Liver (tissue), 8 donors: ENCODE measurements at regions not wholly inside any gene's neighbourhood (a gene's known extent, or its start where the extent isn't known, plus 50 kb on each side); places are given as distances from the start of the nearest gene placed in this dataset.

ENCODE experiments used
- DNase-seq: peaks from one replicate; pipeline ENCODE4 v3.0.0-alpha.2; 2017; ENCODE audit warnings: low spot score
- H3K27ac ChIP-seq, 2 donors: one replicate each; pipeline ENCODE4 v1.7.0; 2013; ENCODE audit warnings: inconsistent platforms in 2 of 2, low read length in 2 of 2, control low read depth in 1 of 2, low read depth in 1 of 2, mild to moderate bottlenecking in 1 of 2
- H3K27me3 ChIP-seq, 4 donors: one replicate each; pipeline versions ENCODE4 v1.6.1 to v1.7.0; 2013; ENCODE audit warnings: low read length in 3 of 4, inconsistent platforms in 1 of 4, mild to moderate bottlenecking in 1 of 4, moderate library complexity in 1 of 4; ENCODE audit not compliant: control insufficient read depth in 4 of 4, insufficient read depth in 4 of 4
- H3K36me3 ChIP-seq, 4 donors: one replicate each; pipeline versions ENCODE4 v1.6.1 to v1.7.0; 2013; ENCODE audit warnings: low read length in 3 of 4, mild to moderate bottlenecking in 3 of 4, low read depth in 1 of 4, moderate library complexity in 1 of 4; ENCODE audit not compliant: control insufficient read depth in 4 of 4, insufficient read depth in 3 of 4
- H3K4me1 ChIP-seq, 4 donors: one replicate each; pipeline versions ENCODE4 v1.6.1 to v1.7.0; 2013; ENCODE audit warnings: low read length in 3 of 4, mild to moderate bottlenecking in 3 of 4, moderate library complexity in 1 of 4; ENCODE audit not compliant: control insufficient read depth in 4 of 4, insufficient read depth in 4 of 4
- H3K4me3 ChIP-seq, 3 donors: one replicate each; pipeline versions ENCODE4 v1.6.1 to v1.7.0; 2013; ENCODE audit warnings: low read length in 3 of 3, control low read depth in 1 of 3, low read depth in 1 of 3, mild to moderate bottlenecking in 1 of 3
- H3K9ac ChIP-seq, 2 donors: one replicate each; pipeline ENCODE4 v1.7.0; 2013; ENCODE audit warnings: low read length in 2 of 2, mild to moderate bottlenecking in 2 of 2, moderate library complexity in 2 of 2, control low read depth in 1 of 2, low read depth in 1 of 2
- H3K9me3 ChIP-seq, 4 donors: one replicate each; pipeline versions ENCODE4 v1.6.1 to v1.7.0; 2013; ENCODE audit warnings: low read length in 3 of 4; ENCODE audit not compliant: control insufficient read depth in 4 of 4
- EGR1 ChIP-seq, 2 donors: IDR thresholded peaks; 2 replicates each; pipeline ENCODE4 v1.6.1; 2016 to 2018; ENCODE audit warnings: antibody characterized with exemption in 2 of 2, low read depth in 2 of 2
- FOXA2 ChIP-seq: IDR thresholded peaks from 2 replicates; pipeline ENCODE4 v1.6.1; 2016; ENCODE audit warnings: antibody characterized with exemption
- HNF4A ChIP-seq, 2 donors: conservative IDR thresholded peaks; 2 replicates each; pipeline ENCODE4 v1.6.1; 2016; ENCODE audit warnings: antibody characterized with exemption in 2 of 2, mild to moderate bottlenecking in 2 of 2
- JUND ChIP-seq, 2 donors: IDR thresholded peaks; 2 replicates each; pipeline ENCODE4 v1.6.1; 2016; ENCODE audit warnings: antibody characterized with exemption in 2 of 2
- NR2F2 ChIP-seq: IDR thresholded peaks from 2 replicates; pipeline ENCODE4 v1.6.1; 2016; ENCODE audit warnings: antibody characterized with exemption
- RAD21 ChIP-seq, 2 donors: IDR thresholded peaks; 2 replicates each; pipeline ENCODE4 v1.6.1; 2016; ENCODE audit warnings: antibody characterized with exemption in 2 of 2, mild to moderate bottlenecking in 2 of 2
- RXRA ChIP-seq, 2 donors: IDR thresholded peaks; 2 replicates each; pipeline ENCODE4 v1.6.1; 2017 to 2018; ENCODE audit warnings: antibody characterized with exemption in 2 of 2, mild to moderate bottlenecking in 1 of 2
- SP1 ChIP-seq: IDR thresholded peaks from 2 replicates; pipeline ENCODE4 v1.6.1; 2018; ENCODE audit warnings: antibody characterized with exemption, mild to moderate bottlenecking
- YY1 ChIP-seq: IDR thresholded peaks from 2 replicates; pipeline ENCODE4 v1.6.1; 2016; ENCODE audit warnings: antibody characterized with exemption, mild to moderate bottlenecking
- WGBS: extraction: QIAGEN DNeasy Blood & Tissue Kit; methylation state at CpG from one replicate; pipeline ENCODE4 v1.1.7; 2013; 5-methylcytosine and 5-hydroxymethylcytosine counted together
- TF ChIP-seq, protein P1 (sequence below): IDR thresholded peaks from 2 replicates; pipeline ENCODE4 v1.6.1; 2016; ENCODE audit warnings: antibody characterized with exemption
- TF ChIP-seq, protein P2 (sequence below): IDR thresholded peaks from 2 replicates; pipeline ENCODE4 v1.6.1; 2016; ENCODE audit warnings: antibody characterized with exemption
- TF ChIP-seq, protein P3 (sequence below): IDR thresholded peaks from 2 replicates; pipeline ENCODE4 v1.6.1; 2016; ENCODE audit warnings: antibody characterized with exemption, mild to moderate bottlenecking
- TF ChIP-seq, protein P4 (sequence below): fragments of 150-350 bp; IDR thresholded peaks from 2 replicates; pipeline ENCODE4 v1.5.1; 2017; ENCODE audit warnings: improper control_type of control experiment, low read depth, low read length; ENCODE audit not compliant: missing input control
- TF ChIP-seq, protein P5 (sequence below): IDR thresholded peaks from 2 replicates; pipeline ENCODE4 v1.6.1; 2016; ENCODE audit warnings: antibody characterized with exemption
- donor health status: healthy.
- donor health status: healthy.
- donor health status: healthy.
- donor health status: healthy.
- donor health status: healthy.

DNA sequence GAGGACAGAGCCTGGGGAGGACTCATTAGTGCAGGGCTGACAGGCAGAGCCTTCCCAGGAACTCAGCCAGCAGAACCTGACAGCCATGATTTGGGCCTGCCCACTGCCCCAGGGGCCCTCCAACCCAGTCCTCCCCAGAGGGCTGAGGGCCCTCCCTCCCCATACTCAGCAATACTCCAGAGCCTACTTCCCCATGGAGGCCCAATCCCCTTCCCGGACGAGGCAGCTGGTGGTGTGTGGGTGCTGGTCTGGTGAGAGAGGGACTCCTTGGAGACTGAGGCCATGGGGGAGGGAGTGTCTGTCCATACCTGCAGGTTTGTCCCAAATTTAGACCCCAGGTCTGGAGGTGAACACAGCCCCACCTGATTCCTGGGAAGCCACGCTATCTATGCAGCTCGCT lies 120.9 kb upstream of the MLN start:
- no peaks in the 10 kb centered on the region for H3K27me3 ChIP-seq
- H3K9me3 ChIP-seq, result no peaks in the 10 kb centered on the region
- TF ChIP-seq FOXA2, result no peak
- no peak for TF ChIP-seq HNF4A (conservative IDR thresholded peaks at IDR 0.05)
- no peak for TF ChIP-seq RAD21 (IDR thresholded peaks at IDR 0.05)
- TF ChIP-seq, protein P1, sequence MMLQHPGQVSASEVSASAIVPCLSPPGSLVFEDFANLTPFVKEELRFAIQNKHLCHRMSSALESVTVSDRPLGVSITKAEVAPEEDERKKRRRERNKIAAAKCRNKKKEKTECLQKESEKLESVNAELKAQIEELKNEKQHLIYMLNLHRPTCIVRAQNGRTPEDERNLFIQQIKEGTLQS, result no peak
- TF ChIP-seq EGR1 (IDR thresholded peaks at IDR 0.05; ENCODE audit: low read depth in 2 of 2), result no peak
- no peak for DNase-seq
- H3K4me3 ChIP-seq, result no peak overlapping the region
- 93% methylated on average over 4 of the region's 4 CpGs for WGBS
- no peak overlapping the region for H3K27ac ChIP-seq
- H3K9ac ChIP-seq, result no peak overlapping the region
- H3K36me3 ChIP-seq, result no peaks in the 10 kb centered on the region
- no peaks in the 10 kb centered on the region for H3K4me1 ChIP-seq

DNA sequence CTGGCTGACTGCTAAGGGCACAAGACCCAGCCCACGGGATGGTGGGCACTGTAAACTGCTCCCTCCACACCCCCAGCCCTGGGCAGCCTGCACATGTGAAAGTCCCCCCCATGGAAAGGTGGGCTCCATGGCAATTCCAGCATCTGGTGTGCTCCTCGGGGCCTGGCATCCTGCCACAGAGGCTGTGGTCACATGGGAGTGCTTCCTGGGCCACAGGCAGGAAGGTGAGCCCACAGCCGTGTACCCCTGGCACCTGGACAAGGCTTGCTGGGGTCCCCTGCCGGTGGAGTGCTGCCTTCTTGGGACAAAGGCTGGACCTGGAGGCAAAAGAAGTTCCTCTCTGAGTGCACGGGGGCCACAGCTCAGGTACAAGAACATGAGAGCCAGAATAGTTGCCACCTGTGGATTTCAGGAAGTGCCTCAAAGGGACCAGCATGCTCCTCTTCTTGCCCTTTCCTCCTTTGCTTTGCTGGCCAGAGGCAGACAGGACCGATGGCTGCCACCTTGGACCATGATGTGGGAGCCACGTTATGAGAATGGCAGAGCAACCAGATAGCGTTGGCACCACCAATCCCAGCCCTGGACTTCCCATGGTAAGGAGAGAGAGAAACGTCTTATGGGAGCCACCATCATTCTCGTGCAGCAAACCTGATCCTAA lies 120.2 kb upstream of the MLN start:
- DNase-seq, result no peak
- no peaks in the 10 kb centered on the region for H3K27me3 ChIP-seq
- WGBS, result 76% methylated on average over 10 of the region's 10 CpGs
- no peak overlapping the region for H3K9ac ChIP-seq
- no peaks in the 10 kb centered on the region for H3K9me3 ChIP-seq
- no peak overlapping the region for H3K4me3 ChIP-seq
- no peaks in the 10 kb centered on the region for H3K36me3 ChIP-seq
- H3K27ac ChIP-seq, result no peak overlapping the region
- TF ChIP-seq RAD21 (IDR thresholded peaks at IDR 0.05), result no peak
- no peak for TF ChIP-seq NR2F2
- TF ChIP-seq, protein P1, result no peak
- TF ChIP-seq SP1, result no peak
- TF ChIP-seq, protein P2, sequence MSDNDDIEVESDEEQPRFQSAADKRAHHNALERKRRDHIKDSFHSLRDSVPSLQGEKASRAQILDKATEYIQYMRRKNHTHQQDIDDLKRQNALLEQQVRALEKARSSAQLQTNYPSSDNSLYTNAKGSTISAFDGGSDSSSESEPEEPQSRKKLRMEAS, result no peak
- TF ChIP-seq, protein P3, sequence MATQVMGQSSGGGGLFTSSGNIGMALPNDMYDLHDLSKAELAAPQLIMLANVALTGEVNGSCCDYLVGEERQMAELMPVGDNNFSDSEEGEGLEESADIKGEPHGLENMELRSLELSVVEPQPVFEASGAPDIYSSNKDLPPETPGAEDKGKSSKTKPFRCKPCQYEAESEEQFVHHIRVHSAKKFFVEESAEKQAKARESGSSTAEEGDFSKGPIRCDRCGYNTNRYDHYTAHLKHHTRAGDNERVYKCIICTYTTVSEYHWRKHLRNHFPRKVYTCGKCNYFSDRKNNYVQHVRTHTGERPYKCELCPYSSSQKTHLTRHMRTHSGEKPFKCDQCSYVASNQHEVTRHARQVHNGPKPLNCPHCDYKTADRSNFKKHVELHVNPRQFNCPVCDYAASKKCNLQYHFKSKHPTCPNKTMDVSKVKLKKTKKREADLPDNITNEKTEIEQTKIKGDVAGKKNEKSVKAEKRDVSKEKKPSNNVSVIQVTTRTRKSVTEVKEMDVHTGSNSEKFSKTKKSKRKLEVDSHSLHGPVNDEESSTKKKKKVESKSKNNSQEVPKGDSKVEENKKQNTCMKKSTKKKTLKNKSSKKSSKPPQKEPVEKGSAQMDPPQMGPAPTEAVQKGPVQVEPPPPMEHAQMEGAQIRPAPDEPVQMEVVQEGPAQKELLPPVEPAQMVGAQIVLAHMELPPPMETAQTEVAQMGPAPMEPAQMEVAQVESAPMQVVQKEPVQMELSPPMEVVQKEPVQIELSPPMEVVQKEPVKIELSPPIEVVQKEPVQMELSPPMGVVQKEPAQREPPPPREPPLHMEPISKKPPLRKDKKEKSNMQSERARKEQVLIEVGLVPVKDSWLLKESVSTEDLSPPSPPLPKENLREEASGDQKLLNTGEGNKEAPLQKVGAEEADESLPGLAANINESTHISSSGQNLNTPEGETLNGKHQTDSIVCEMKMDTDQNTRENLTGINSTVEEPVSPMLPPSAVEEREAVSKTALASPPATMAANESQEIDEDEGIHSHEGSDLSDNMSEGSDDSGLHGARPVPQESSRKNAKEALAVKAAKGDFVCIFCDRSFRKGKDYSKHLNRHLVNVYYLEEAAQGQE, result no peak
- TF ChIP-seq EGR1 (IDR thresholded peaks at IDR 0.05; ENCODE audit: low read depth in 2 of 2), result no peak
- TF ChIP-seq JUND (IDR thresholded peaks at IDR 0.05), result no peak
- TF ChIP-seq RXRA (IDR thresholded peaks at IDR 0.05), result no peak
- TF ChIP-seq FOXA2, result no peak
- H3K4me1 ChIP-seq, result no peaks in the 10 kb centered on the region

DNA sequence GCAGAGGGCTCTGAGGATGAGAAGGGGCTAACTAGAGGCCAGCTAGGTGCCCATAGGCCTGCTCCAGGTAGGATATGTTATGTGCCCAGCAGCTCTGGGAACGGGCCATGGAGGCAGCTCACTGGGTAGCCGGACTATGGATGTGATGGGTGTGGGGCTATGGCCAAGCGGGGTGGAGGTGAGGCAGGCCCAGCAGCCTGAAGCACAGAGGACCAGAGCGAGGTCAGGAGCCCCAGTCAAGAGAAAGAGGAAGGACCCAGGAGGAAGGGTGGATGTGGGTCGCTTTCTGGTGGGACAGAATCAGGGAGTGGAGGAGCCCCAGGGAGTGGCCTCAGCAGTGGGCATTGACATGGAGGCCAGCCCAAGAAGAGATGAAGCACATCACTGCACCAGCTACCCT lies 117.9 kb upstream of the MLN start:
- WGBS, result 92% methylated on average over 5 of the region's 5 CpGs
- TF ChIP-seq, protein P2, result no peak
- TF ChIP-seq JUND (IDR thresholded peaks at IDR 0.05) (no peak), RAD21 (IDR thresholded peaks at IDR 0.05) (no peak), YY1 (no peak), RXRA (IDR thresholded peaks at IDR 0.05) (no peak), FOXA2 (no peak)
- TF ChIP-seq, protein P4, sequence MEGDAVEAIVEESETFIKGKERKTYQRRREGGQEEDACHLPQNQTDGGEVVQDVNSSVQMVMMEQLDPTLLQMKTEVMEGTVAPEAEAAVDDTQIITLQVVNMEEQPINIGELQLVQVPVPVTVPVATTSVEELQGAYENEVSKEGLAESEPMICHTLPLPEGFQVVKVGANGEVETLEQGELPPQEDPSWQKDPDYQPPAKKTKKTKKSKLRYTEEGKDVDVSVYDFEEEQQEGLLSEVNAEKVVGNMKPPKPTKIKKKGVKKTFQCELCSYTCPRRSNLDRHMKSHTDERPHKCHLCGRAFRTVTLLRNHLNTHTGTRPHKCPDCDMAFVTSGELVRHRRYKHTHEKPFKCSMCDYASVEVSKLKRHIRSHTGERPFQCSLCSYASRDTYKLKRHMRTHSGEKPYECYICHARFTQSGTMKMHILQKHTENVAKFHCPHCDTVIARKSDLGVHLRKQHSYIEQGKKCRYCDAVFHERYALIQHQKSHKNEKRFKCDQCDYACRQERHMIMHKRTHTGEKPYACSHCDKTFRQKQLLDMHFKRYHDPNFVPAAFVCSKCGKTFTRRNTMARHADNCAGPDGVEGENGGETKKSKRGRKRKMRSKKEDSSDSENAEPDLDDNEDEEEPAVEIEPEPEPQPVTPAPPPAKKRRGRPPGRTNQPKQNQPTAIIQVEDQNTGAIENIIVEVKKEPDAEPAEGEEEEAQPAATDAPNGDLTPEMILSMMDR, result no peak
- TF ChIP-seq, protein P5, sequence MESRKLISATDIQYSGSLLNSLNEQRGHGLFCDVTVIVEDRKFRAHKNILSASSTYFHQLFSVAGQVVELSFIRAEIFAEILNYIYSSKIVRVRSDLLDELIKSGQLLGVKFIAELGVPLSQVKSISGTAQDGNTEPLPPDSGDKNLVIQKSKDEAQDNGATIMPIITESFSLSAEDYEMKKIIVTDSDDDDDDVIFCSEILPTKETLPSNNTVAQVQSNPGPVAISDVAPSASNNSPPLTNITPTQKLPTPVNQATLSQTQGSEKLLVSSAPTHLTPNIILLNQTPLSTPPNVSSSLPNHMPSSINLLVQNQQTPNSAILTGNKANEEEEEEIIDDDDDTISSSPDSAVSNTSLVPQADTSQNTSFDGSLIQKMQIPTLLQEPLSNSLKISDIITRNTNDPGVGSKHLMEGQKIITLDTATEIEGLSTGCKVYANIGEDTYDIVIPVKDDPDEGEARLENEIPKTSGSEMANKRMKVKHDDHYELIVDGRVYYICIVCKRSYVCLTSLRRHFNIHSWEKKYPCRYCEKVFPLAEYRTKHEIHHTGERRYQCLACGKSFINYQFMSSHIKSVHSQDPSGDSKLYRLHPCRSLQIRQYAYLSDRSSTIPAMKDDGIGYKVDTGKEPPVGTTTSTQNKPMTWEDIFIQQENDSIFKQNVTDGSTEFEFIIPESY, result no peak
- TF ChIP-seq, protein P1, result no peak
- Histone ChIP-seq H3K36me3 (no peaks in the 10 kb centered on the region), H3K4me3 (no peak overlapping the region), H3K9me3 (no peaks in the 10 kb centered on the region), H3K27ac (no peak overlapping the region), H3K27me3 (no peaks in the 10 kb centered on the region), H3K9ac (no peak overlapping the region), H3K4me1 (no peaks in the 10 kb centered on the region)
- no peak for DNase-seq
